GM13977 (cell line): ENCODE measurements at regions not wholly inside any gene's neighbourhood (a gene's known extent, or its start where the extent isn't known, plus 50 kb on each side); places are given as distances from the start of the nearest gene placed in this dataset.

ENCODE experiments used
- DNase-seq: peaks from one replicate; pipeline ENCODE4 v3.0.0; 2012; ENCODE audit warnings: low spot score
- in situ Hi-C: fragments of 300-500 bp; cut with MboI; formaldehyde crosslinking; loops from one replicate; pipeline ENCODE4 v1.12.0; 2022; ENCODE audit warnings: low sequenced_read_pairs, low pct_unique_long_range_greater_than_20kb, mixed read lengths, inconsistent platforms; ENCODE audit not compliant: unreplicated experiment
- TF ChIP-seq, protein P1 (sequence below): IDR thresholded peaks from 2 replicates; pipeline ENCODE4 v1.5.1; 2012; ENCODE audit warnings: mild to moderate bottlenecking, control low read depth; ENCODE audit not compliant: insufficient read depth; ENCODE audit errors: extremely low read depth, missing control alignments

DNA sequence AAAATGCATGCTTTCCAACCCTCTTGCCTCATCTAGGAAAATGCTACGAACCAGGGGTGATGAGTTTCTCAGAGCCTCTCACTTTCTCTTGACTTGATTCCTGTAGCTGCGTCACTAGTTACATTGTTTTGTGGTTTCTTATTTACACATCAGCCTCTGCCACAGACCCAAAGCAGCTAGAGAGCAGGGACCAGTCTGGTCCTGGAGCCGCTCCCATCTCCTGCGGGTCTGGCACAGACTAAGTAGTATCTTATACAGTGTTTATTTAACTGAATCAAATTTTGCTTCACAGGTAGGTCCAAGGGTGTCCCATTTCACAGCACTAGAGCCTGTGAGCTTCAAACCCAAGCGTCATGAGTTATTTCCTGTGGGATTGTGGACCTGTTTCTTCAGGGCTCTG, 310.5 kb downstream of the MYCN start:
- in situ Hi-C loops: no loop called here
- peak; percentile 2 for DNase-seq
- TF ChIP-seq, protein P1, sequence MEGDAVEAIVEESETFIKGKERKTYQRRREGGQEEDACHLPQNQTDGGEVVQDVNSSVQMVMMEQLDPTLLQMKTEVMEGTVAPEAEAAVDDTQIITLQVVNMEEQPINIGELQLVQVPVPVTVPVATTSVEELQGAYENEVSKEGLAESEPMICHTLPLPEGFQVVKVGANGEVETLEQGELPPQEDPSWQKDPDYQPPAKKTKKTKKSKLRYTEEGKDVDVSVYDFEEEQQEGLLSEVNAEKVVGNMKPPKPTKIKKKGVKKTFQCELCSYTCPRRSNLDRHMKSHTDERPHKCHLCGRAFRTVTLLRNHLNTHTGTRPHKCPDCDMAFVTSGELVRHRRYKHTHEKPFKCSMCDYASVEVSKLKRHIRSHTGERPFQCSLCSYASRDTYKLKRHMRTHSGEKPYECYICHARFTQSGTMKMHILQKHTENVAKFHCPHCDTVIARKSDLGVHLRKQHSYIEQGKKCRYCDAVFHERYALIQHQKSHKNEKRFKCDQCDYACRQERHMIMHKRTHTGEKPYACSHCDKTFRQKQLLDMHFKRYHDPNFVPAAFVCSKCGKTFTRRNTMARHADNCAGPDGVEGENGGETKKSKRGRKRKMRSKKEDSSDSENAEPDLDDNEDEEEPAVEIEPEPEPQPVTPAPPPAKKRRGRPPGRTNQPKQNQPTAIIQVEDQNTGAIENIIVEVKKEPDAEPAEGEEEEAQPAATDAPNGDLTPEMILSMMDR: no peak

DNA sequence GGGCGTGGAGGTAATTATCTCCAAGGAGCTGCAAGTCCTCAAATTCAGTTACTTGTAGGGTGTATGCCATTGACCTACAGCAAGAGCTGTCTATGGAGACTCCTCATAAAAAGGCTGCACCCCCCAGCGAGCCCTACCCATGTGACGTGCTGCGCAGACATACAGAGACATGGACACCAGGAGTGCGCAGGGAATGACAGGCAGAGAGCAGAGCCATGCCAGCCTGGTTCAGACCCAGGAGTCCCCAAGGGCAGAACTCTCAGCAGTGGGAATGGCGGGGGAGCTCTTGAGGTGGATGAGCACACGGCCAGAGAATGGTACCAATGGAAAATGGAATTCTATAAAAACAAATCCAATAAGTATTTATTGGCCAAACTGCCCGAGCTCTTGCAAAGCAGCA, 310.1 kb downstream of the MYCN start:
- in situ Hi-C loops: no loop called here
- TF ChIP-seq, protein P1: no peak
- DNase-seq: peak; percentile 1

DNA sequence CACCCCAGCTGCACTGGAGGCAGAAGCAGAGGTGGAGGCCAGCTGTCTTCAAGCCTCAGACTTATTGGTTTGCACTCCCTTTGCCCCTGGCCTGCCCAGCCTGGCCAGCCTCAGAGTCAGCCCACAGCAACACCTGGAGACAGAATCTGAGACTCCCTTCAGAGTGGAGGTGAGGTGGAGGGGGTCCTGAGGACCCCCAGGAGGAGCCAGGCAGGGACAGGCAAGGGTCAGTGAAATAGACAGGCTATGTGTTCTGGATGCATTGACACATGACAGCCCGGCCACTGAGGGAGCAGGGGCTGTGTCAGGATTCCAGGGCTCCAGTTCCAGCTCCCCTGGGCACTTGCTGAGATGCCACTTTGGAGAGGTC, 309.7 kb downstream of the MYCN start:
- in situ Hi-C loops: no loop called here
- peak; percentile 4 for DNase-seq
- TF ChIP-seq, protein P1: no peak

DNA sequence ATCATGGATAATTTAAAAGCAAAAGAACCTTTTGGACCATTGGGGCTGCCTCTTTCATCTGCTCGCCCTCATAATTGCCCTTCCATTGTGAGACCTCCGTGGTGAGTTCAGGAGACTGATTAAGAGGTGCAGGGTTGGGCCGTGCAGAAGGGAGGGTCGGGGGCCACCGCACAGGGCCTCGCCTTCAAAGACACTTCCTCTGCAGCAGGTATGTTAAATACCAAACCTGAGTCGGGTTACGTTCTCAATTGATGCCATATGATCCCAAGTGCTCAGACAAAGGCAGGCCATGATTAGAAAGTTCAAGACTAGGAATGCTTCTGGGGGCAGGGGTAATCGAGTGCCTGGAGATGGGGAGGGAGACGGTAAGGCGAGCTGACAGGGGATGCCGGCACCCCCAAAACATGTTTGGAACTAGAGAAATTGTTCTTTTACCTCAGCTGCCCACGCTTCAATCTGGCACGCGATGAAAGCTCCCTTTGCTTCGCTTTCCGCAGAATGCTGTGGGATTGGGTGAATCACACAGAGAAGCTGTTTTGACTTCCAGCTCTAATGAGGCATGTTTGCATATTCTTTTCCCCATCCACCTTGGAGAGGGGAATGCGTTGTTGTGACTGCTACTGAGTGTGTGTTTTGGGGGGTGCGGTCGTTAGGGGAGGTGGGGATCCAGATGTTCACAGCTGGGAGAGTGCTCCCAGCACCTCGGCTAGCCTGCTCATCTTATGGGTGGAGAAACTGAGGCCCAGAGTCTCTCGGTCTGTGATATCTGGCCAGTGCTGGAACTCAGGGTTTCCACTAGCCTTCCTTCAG, 309.1 kb downstream of the MYCN start:
- in situ Hi-C loops: no loop called here
- TF ChIP-seq, protein P1: no peak
- peak; percentile 3 for DNase-seq

DNA sequence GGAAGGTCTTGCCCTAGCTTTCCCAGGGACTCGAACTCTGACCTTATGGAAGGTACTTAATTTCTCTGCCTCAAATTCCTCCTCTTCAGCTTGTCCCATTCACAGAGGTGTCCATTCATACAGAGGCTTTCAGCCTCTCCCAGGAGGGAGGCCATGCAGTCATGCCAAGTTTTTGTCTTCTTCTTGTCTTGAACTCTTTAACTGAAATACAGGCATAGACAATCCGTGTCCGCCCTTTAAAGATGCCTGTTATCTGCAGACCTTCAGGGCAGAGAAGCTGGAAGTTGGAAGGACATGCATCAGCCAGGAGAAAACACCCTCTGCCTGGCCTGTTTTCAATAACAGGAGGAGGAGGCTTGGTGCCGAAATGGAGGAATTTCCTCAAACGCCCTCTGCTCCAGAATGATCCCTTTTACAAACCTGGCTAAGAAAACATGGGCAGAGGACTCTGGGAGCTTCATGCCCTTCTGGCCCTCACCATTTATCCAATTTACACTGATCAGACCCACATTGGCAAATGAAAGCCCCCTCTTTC, 308.3 kb downstream of the MYCN start:
- in situ Hi-C loops: no loop called here
- TF ChIP-seq, protein P1: no peak
- DNase-seq: peak; percentile 2

DNA sequence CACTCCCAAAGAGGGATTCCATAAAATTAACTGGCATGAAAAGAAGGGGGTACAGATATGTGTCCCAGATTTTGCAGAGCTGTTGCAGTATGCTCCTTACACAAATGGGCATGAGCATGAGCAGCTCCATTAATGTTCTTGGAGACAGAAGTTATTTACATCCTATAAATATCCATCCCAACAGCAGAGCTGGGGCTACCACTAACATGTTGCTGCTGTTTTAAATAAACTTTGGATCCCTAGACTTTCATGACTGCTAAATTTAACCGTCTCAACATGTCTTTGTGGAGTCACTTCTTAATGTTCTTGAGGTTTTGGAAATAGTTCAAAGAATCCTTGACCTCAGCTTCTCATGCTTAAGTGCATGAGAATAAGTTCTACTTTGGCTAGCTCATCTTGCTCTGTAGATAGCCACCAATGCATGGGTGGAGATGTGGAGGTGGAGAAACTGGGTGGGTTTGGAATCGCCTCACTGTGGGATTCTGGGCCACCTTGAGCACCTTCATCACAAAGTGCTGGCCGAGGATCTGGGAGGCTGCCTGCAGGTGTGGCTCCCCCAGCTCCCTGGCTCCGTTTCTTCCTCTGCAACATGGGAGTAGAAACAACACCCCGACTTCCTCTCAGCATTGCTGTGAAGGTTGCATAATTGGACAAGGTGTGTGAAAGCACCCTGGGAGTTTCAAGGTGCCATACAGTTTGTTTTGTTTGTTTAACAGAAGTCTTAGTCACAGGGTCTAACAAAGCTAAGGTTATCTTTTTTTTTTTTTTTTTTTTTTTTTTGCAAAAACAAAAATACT, 307.2 kb downstream of the MYCN start:
- TF ChIP-seq, protein P1: no peak
- in situ Hi-C loops: no loop called here
- DNase-seq: peak; percentile 1
